RKO (cell line): ENCODE measurements at regions not wholly inside any gene's neighbourhood (a gene's known extent, or its start where the extent isn't known, plus 50 kb on each side); places are given as distances from the start of the nearest gene placed in this dataset.
"Not testable (repeated sequence)": the region's sequence is repeated elsewhere in the genome, so short reads cannot be mapped to it uniquely, and the experiment has no call there.

Experiments used
- DNase-seq: peaks from one replicate; pipeline ENCODE4 v3.0.0-alpha.2; 2016; ENCODE audit warnings: low spot score

GRCh38 chr6:25124216-25124715 lies 154.9 kb upstream of the CARMIL1 start:
- DNase-seq = no peak

GRCh38 chr6:25125736-25126135 lies 153.4 kb upstream of the CARMIL1 start:
- DNase-seq = no peak

- DNase-seq = no peak
Observed at GRCh38 chr6:25127076-25127837, 151.9 kb upstream of the CARMIL1 start.

GRCh38 chr6:25130518-25130917 lies 148.7 kb upstream of the CARMIL1 start:
- DNase-seq = no peak

GRCh38 chr6:25132934-25133333 lies 146.2 kb upstream of the CARMIL1 start:
- DNase-seq = no peak

- no peak for DNase-seq
Observed at GRCh38 chr6:25133568-25133967, 145.6 kb upstream of the CARMIL1 start.

- DNase-seq = no peak
Observed at GRCh38 chr6:25136854-25137253, 142.3 kb upstream of the CARMIL1 start.

GRCh38 chr6:25137480-25137879 lies 141.7 kb upstream of the CARMIL1 start:
- no peak for DNase-seq

- DNase-seq = no peak
Observed at GRCh38 chr6:25137916-25138232, 141.3 kb upstream of the CARMIL1 start.

- no peak for DNase-seq
Observed at GRCh38 chr6:25138233-25138933, 140.8 kb upstream of the CARMIL1 start.

GRCh38 chr6:25138934-25139415 lies 140.2 kb upstream of the CARMIL1 start:
- DNase-seq = no peak

- DNase-seq = not testable (repeated sequence)
Observed at GRCh38 chr6:25139608-25140007, 139.6 kb upstream of the CARMIL1 start.

- DNase-seq = no peak
Observed at GRCh38 chr6:25142506-25142905, 136.7 kb upstream of the CARMIL1 start.

GRCh38 chr6:25144919-25145318 lies 134.3 kb upstream of the CARMIL1 start:
- DNase-seq = no peak

- no peak for DNase-seq
Observed at GRCh38 chr6:25147223-25147622, 132.0 kb upstream of the CARMIL1 start.

GRCh38 chr6:25150031-25150430 lies 129.1 kb upstream of the CARMIL1 start:
- no peak for DNase-seq

GRCh38 chr6:25150863-25151262 lies 128.3 kb upstream of the CARMIL1 start:
- no peak for DNase-seq

- DNase-seq = no peak
Observed at GRCh38 chr6:25153079-25153478, 126.1 kb upstream of the CARMIL1 start.

GRCh38 chr6:25154034-25154596 lies 125.1 kb upstream of the CARMIL1 start:
- DNase-seq = no peak

GRCh38 chr6:25155211-25155610 lies 124.0 kb upstream of the CARMIL1 start:
- DNase-seq = no peak

- no peak for DNase-seq
Observed at GRCh38 chr6:25156123-25156522, 123.1 kb upstream of the CARMIL1 start.

- DNase-seq = no peak
Observed at GRCh38 chr6:25157183-25157582, 122.0 kb upstream of the CARMIL1 start.

GRCh38 chr6:25157842-25158241 lies 121.3 kb upstream of the CARMIL1 start:
- DNase-seq = no peak
